Kidney epithelial cell (primary cell): ENCODE measurements at regions not wholly inside any gene's neighbourhood (a gene's known extent, or its start where the extent isn't known, plus 50 kb on each side); places are given as distances from the start of the nearest gene placed in this dataset.
"Not testable (repeated sequence)": the region's sequence is repeated elsewhere in the genome, so short reads cannot be mapped to it uniquely, and the experiment has no call there.

Experiments
- DNase-seq: peaks from one replicate; pipeline ENCODE4 v3.0.0-alpha.2; 2010; ENCODE audit warnings: low read depth
- H3K27me3 ChIP-seq: 2 replicates; pipeline ENCODE4 v1.6.0; 2011; ENCODE audit warnings: low read length; ENCODE audit not compliant: control insufficient read depth, insufficient read depth
- H3K36me3 ChIP-seq: 2 replicates; pipeline ENCODE4 v1.5.1; 2011; ENCODE audit warnings: low read length; ENCODE audit not compliant: control insufficient read depth, insufficient read depth
- H3K4me3 ChIP-seq: 2 replicates; pipeline ENCODE4 v1.5.1; 2011; ENCODE audit warnings: low read depth, mild to moderate bottlenecking, control low read depth, low read length
- CTCF ChIP-seq: IDR thresholded peaks from 2 replicates; pipeline ENCODE4 v1.5.1; 2011; ENCODE audit warnings: mild to moderate bottlenecking, moderate library complexity, low read length, control low read depth, inconsistent platforms; ENCODE audit not compliant: insufficient read depth, poor library complexity, severe bottlenecking

GRCh38 chr6:10343320-10343719, 71.6 kb downstream of the TFAP2A start:
- Histone ChIP-seq H3K36me3 (no peaks in the 10 kb centered on the region), H3K27me3 (no peaks in the 10 kb centered on the region), H3K4me3 (no peak overlapping the region)
- no peak for DNase-seq
- TF ChIP-seq CTCF: no peak

- DNase-seq: no peak
- no peaks in the 10 kb centered on the region for H3K36me3 ChIP-seq
- no peak overlapping the region for H3K4me3 ChIP-seq
Observed at GRCh38 chr6:10341605-10342004, 73.3 kb downstream of the TFAP2A start.

GRCh38 chr6:10338151-10338550, 76.7 kb downstream of the TFAP2A start:
- no peak for DNase-seq

More at GRCh38 chr6:10341605-10342004, 73.3 kb downstream of the TFAP2A start:
- TF ChIP-seq CTCF: no peak
- H3K27me3 ChIP-seq: no peaks in the 10 kb centered on the region

GRCh38 chr6:10337376-10337775, 77.5 kb downstream of the TFAP2A start:
- not testable (repeated sequence) for H3K36me3 ChIP-seq, H3K4me3 ChIP-seq, DNase-seq, H3K27me3 ChIP-seq

More at GRCh38 chr6:10338151-10338550, 76.7 kb downstream of the TFAP2A start:
- TF ChIP-seq CTCF: no peak
- Histone ChIP-seq H3K4me3 (no peak overlapping the region), H3K36me3 (no peaks in the 10 kb centered on the region), H3K27me3 (no peaks in the 10 kb centered on the region)

GRCh38 chr6:10332111-10332510, 82.8 kb downstream of the TFAP2A start:
- Histone ChIP-seq H3K4me3 (no peak overlapping the region), H3K27me3 (no peaks in the 10 kb centered on the region), H3K36me3 (no peaks in the 10 kb centered on the region)
- TF ChIP-seq CTCF: no peak
- no peak for DNase-seq

GRCh38 chr6:10331334-10331968, 83.4 kb downstream of the TFAP2A start:
- no peaks in the 10 kb centered on the region for H3K36me3 ChIP-seq
- no peak overlapping the region for H3K4me3 ChIP-seq
- TF ChIP-seq CTCF: no peak
- no peaks in the 10 kb centered on the region for H3K27me3 ChIP-seq
- no peak for DNase-seq
